DLD1 (cell line): ENCODE measurements at regions not wholly inside any gene's neighbourhood (a gene's known extent, or its start where the extent isn't known, plus 50 kb on each side); places are given as distances from the start of the nearest gene placed in this dataset.

Experiments used
- in situ Hi-C: cut with HindIII; loops from 2 replicates; pipeline ENCODE4 v1.10.0; 2017; ENCODE audit warnings: low sequenced_read_pairs

- in situ Hi-C loops: no loop called here
Observed at GRCh38 chr10:69715156-69715898, 85.3 kb downstream of the FAM241B start.

GRCh38 chr10:69715899-69716606, 85.7 kb upstream of the COL13A1 start:
- in situ Hi-C loops: no loop called here

DNA sequence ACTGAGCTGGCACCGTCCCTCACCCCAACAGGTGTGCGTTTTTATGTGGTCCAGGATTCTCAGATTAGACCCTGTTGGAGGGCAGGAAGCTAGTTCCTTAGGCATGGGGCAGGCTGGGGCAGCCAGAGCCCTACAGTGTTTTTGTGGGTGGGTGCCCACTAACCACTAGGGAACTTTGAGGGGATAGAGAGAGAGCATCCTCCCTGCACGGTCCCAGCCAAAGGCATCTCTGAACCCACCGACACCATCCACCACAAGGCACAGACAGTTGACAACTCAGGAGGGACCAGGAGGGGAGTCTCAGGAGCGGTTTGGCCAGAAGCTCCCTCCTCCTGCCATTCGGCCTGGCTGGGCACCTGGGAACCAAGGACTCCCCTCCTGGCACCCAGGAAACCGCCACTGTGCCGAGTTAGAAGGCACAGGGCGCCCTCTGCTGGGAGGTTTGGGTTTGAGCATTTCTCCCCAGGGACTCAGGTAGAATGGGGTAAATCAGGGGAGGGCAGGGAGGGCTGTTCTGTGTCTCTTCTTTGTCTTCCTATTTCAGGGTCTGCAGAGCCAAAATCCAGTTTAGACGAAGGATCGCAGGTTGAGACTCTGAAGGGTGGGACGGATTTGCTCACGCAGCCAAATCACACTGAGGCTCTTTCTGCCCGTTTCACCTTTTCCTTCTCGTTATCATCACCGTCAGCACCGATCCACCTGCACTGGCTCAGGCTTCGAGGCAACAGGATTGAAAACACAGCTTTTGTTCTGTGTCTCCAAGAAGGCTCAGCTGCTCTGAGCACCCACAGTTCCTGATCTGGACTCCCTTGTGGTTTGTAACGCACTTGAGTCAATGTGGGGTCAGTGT, 84.8 kb upstream of the COL13A1 start:
- in situ Hi-C loops: no loop called here

DNA sequence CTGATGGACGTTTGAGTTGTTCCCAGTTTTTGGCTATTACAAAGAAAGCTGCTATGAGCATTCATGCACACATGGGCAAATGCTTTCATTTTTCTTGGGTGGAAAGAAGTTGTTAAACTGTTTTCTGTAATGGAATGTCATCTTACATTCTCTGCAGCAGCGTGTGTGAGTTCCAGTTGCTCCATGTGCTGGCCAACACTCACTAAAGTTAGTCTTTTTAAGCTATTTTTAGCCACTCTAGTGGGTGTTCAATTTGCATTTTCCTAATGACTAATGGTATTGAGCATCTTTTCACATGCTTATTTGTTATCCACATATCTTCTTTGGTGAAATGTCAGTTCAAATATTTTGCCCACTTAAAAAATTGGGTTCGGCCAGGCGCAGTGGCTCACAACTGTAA, 82.8 kb upstream of the COL13A1 start:
- in situ Hi-C loops: no loop called here

DNA sequence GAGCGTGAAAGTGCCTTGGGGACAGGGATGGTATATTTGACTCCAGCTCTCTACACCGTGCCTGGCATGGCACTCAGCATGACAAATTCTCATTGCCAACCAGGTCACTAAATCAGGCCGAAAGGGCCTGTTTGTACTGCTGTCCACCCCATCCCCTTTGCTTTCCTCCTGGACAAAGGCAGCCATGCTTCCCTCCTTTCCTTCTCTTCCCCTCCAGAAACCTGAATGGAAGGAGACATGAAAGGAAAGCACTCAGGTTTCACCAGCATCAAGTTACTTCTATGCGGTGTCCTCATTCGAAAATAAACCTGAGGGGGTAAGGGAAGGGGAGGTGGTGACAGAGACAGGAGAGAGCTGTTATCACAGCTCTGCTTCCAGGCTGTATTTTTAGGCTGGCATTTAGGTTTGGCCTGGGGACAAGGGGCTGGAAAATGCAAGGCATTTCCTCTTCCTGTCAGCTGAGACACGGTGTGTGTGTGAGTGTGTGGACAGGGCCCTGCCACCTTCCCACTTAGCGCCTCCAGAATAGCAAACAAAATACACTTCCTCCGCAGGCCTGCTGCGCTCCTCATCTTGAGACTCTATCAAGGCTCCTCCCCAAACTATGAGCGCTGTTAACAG, 79.9 kb upstream of the COL13A1 start:
- in situ Hi-C loops: no loop called here

DNA sequence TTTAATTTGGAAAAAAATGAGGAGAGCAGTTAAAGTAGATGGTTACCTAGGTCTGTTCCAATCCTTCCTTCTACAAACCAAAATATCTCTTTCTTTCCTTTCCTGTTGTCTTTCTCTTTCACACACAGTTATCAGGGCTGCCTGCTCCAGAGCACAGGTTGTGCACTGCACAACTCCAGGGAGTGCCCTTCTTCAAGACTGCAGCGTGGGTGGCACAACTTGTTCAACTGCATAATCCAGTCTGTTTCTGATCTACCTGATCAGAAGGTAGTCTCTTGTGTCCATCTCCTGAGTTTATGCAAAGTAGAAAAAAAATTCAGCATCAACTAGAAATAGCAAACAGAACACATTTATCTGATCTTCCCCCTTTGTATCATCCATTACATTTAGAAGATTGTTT, 78.1 kb upstream of the COL13A1 start:
- in situ Hi-C loops: no loop called here

DNA sequence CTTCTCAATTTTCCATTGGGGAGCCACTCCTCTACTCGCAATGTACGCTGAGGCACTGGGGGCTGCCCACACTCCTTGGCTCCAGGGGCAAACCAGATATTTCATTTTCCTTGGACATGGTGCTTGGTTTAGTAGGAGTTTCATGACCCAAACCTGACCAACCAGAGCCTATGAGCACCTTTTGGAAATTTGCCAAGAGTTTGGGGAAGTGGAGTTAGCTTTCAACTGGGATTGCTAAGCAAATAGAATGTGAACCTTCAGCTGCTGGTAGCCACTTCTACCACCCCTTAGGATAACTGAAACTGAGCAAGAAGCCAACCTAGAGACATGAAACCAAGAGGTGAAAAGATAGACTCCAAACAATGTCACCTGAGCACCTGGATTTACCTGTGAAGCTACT, 74.9 kb upstream of the COL13A1 start:
- in situ Hi-C loops: no loop called here

GRCh38 chr10:69728335-69728870, 73.3 kb upstream of the COL13A1 start:
- in situ Hi-C loops: no loop called here

GRCh38 chr10:69729326-69730048, 72.2 kb upstream of the COL13A1 start:
- in situ Hi-C loops: no loop called here

DNA sequence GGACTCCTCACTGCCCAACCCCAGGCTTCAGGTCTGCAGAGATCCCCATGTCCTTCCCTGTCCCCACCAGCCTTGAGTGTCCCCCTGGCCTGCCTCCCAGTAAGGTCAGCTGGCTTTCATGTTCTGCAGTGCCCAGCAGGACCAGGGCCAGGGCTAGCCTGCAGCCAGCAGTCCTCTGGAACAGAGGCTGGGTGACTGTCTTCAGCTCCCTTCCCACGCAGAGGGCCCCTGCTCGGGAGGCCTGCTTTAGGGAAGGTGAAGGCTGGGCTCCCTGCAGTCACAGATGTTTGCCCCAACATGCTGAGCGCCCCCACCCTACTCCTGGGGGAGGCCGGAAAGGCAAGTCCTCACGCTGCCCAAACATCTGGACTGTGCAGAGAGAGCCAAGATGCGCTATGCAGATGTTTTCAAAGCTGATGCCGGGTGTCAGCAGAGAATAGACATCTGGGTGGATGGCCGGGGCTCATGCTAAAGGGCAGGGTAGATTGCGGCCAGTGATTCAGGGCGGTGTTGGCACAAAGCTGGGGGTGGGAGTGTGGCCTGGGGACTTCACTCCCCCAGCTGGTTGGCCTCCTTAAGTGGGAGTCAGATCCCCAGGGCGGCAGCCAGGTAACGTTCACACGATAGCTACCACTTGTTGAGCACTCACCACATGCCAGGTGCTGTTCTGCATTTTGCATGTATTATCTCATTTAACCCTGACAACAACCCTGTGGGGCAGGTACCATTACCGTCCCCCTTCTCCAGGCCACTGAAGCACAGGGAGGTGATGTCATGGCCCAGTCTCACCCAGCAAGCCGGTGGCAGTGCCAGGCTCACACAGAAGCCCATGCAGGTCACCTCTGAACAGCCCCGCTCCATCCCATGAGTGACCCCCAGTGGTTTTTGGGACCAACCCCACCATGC, 71.2 kb upstream of the COL13A1 start:
- in situ Hi-C loops: no loop called here

GRCh38 chr10:69731184-69731583, 70.5 kb upstream of the COL13A1 start:
- in situ Hi-C loops: no loop called here

- in situ Hi-C loops: no loop called here
Observed at GRCh38 chr10:69731698-69732097, 70.0 kb upstream of the COL13A1 start.

DNA sequence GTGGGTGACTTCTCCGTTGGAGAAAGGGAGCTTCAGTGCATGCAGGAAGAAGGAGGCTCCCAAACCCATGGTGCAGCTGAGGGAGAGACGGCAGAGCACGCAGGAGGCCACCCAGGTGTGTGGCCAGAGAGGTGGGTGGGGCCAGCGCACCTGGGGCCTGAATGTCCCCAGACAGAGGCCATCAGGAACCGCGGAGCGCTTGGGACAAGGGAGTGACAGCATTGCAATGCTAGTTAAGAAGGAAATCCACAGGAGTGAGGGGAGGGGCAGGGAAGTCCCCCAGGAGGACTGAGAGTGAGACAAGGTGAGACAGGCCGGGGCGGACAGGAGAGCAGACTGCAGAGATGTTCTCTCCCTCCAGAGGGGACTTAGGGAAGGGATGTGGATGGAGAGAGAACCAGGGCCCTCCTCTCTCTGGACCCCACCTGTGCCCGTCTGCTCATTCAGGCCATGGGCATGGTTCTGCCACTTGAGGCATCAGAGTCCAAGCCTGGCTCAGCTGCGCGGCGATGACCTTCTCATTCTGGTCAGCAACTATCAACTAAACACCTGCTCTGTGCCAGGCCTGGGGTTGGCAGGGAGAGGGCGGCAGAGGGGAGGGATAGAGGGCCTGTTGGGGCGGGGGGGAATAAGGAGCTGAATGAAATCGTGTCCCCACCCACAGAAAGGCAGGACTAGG, 69.4 kb upstream of the COL13A1 start:
- in situ Hi-C loops: no loop called here

DNA sequence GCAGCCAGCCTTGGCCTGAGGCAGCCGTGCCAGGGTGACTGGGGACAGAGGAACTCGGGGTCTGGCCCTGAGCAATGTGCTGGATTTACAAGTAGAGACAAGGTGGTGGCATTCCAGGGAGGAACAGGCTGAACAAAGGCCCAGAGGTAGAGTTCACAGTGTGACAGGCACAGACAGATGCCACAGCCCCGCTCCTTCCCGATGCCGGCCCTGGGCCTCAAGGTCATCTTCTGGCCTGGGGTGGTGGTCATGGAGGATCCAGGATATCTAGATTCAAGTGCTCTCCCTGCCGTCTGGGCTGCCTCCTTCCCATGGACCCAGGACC, 68.9 kb upstream of the COL13A1 start:
- in situ Hi-C loops: no loop called here

DNA sequence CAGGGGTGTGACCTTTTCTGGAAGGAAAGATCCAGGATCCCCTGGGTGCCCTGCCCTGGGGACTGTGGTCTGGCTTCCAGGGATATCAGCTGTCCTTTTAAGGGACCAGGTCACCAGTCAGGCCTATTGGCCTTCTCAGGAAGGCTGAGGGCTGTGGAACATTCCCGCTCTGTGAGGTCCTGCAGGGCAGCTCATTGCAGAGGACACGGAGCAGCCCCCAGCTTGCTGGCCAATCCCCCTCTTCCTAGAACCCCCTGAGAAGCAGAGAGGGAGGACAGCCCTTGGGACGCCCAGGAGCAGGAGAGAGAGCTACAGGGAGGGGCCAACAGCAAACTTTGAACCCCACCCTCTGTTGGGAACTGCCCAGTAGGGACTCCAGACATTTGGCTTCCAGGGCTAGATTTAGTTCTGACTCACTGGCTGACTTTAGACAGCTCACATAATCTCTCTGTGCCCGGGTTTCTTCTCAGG, 67.9 kb upstream of the COL13A1 start:
- in situ Hi-C loops: no loop called here

GRCh38 chr10:69734416-69734796, 67.3 kb upstream of the COL13A1 start:
- in situ Hi-C loops: no loop called here

GRCh38 chr10:69734797-69735468, 66.8 kb upstream of the COL13A1 start:
- in situ Hi-C loops: no loop called here
